LNCAP (cell line): ENCODE measurements at regions not wholly inside any gene's neighbourhood (a gene's known extent, or its start where the extent isn't known, plus 50 kb on each side); places are given as distances from the start of the nearest gene placed in this dataset.

Experiments used
- CTCF ChIP-seq: fragments of 450-650 bp; IDR thresholded peaks from 2 replicates; pipeline ENCODE4 v1.5.1; 2017; ENCODE audit warnings: mild to moderate bottlenecking

- TF ChIP-seq CTCF = no peak
Observed at GRCh38 chr1:80807981-80808380, 992.8 kb upstream of the ADGRL2 start.

GRCh38 chr1:80806431-80806830 lies 994.3 kb upstream of the ADGRL2 start:
- TF ChIP-seq CTCF = no peak

DNA sequence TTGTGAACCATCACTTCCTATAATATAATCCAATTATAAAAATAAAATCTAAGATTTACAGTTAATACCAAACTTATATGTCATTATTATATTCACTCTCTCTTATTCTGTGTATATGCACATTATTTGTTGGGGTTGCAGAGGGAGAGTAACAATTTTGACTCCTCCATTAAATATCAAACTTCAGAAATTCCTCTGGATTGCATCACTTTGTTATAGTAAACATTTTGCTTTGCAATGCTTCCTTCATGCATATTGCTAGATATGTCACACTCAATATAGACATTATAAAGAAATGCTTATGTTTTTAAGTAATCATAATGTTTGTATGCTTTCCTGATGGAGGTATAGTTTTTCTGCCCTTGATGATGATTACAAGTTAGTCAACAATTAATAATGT lies 999.0 kb upstream of the ADGRL2 start:
- TF ChIP-seq CTCF = no peak

GRCh38 chr1:80799457-80799856 lies 1001.3 kb upstream of the ADGRL2 start:
- TF ChIP-seq CTCF = no peak; the same call in 1 of the 2 replicates

- TF ChIP-seq CTCF = no peak
Observed at GRCh38 chr1:80779275-80779674, 1021.5 kb upstream of the ADGRL2 start.

GRCh38 chr1:80778094-80778840 lies 1022.5 kb upstream of the ADGRL2 start:
- TF ChIP-seq CTCF = no peak

GRCh38 chr1:80776266-80776665 lies 1024.5 kb upstream of the ADGRL2 start:
- no peak for TF ChIP-seq CTCF
